Astrocyte of the spinal cord (primary cell): ENCODE measurements at regions not wholly inside any gene's neighbourhood (a gene's known extent, or its start where the extent isn't known, plus 50 kb on each side); places are given as distances from the start of the nearest gene placed in this dataset.

ENCODE experiments used
- DNase-seq: peaks from one replicate; pipeline ENCODE4 v3.0.0; 2011; ENCODE audit warnings: low read depth, low spot score
- H3K4me3 ChIP-seq: 2 replicates; pipeline ENCODE4 v1.5.1; 2011; ENCODE audit warnings: low read depth, mild to moderate bottlenecking, low read length, moderate library complexity
- in situ Hi-C: cut with HindIII; loops from 2 replicates; pipeline ENCODE4 v1.10.0; 2017; ENCODE audit warnings: low sequenced_read_pairs
- TF ChIP-seq, protein P1 (sequence below): IDR thresholded peaks from 2 replicates; pipeline ENCODE4 v1.5.1; 2012; ENCODE audit warnings: low read depth, mild to moderate bottlenecking, low read length, inconsistent platforms

DNA sequence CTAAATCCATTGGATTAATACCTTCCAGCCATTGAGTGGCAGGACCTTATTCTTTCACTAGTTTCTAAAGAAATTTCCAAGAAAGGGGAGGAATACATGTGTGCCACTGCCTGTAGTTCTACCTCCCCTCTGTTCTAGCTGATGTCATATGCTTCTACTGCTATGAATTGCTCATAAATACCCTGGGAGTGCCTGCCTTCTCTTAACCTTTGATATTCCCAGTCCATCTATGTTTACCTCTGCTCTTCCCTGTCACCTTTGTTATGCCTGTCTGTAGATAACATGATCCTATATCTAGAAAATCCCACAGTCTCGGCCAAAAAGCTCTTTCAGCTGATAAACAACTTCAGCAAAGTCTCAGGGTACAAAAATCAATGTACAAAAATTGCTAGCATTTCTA, 486.9 kb upstream of the ARRDC4 start:
- TF ChIP-seq, protein P1, sequence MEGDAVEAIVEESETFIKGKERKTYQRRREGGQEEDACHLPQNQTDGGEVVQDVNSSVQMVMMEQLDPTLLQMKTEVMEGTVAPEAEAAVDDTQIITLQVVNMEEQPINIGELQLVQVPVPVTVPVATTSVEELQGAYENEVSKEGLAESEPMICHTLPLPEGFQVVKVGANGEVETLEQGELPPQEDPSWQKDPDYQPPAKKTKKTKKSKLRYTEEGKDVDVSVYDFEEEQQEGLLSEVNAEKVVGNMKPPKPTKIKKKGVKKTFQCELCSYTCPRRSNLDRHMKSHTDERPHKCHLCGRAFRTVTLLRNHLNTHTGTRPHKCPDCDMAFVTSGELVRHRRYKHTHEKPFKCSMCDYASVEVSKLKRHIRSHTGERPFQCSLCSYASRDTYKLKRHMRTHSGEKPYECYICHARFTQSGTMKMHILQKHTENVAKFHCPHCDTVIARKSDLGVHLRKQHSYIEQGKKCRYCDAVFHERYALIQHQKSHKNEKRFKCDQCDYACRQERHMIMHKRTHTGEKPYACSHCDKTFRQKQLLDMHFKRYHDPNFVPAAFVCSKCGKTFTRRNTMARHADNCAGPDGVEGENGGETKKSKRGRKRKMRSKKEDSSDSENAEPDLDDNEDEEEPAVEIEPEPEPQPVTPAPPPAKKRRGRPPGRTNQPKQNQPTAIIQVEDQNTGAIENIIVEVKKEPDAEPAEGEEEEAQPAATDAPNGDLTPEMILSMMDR = no peak

DNA sequence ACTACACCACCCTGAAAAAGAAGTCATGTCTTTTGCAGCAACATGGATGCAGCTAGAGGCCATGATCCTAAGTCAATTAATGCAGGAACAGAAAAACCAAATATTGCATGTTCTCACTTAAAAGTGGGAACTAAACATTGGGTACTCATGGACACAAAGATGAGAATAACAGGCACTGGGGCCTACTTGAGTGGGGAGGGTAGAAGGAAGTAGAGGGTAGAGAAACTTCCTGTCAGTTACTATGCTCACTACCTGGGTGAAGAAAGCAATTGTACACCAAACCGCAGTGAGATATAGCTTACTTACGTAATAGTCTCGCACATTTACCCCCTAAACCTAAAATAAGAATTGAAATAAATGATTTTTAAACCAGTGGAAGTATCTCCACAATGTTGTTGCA, 480.5 kb upstream of the ARRDC4 start:
- no peak for DNase-seq
- TF ChIP-seq, protein P1 = no peak
- H3K4me3 ChIP-seq = no peak overlapping the region
- in situ Hi-C loops = no loop called here

More for the DNA sequence above, 486.9 kb upstream of the ARRDC4 start:
- in situ Hi-C loops = no loop called here
- no peak for DNase-seq
- no peak overlapping the region for H3K4me3 ChIP-seq

DNA sequence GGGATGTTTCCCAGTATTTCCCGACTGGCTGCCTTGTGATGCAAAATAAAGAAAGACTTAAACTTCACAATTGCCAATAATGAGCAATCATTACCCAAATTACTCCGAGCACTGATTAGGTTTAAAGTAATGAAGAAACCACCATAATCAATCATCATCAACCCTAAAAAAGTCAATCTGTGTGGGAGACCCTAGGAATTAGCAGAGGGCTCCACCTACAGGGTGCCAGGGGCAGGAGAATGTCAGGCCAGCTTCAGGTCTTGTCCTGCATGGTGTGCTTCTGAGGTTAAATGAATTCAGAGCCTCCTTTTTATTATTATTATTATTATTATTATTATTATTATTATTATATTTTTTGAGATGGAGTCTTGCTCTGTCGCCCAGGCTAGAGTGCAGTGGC, 478.0 kb upstream of the ARRDC4 start:
- TF ChIP-seq, protein P1 = no peak
- in situ Hi-C loops = no loop called here
- no peak for DNase-seq
- no peak overlapping the region for H3K4me3 ChIP-seq

DNA sequence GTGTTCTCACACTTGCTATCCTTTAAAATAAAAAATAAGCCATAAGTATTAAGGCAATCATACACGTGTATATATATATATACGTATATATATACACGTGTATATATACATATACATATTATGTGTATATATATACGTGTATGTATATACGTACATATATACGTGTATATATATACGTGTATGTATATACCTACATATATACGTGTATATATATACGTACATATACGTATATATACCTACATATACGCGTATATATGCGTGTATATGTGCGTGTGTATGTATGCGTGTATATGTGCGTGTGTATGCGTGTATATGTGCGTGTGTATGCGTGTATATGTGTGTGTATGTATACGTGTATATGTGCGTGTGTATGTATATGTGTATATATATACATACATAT, 477.3 kb upstream of the ARRDC4 start:
- TF ChIP-seq, protein P1 = no peak
- in situ Hi-C loops = no loop called here
- DNase-seq = no peak
- H3K4me3 ChIP-seq = no peak overlapping the region

- in situ Hi-C loops = no loop called here
- TF ChIP-seq, protein P1 = no peak
- DNase-seq = no peak
These were observed 470.1 kb upstream of the ARRDC4 start for GRCh38 chr15:97490429-97490828.

GRCh38 chr15:97501291-97501690, 459.2 kb upstream of the ARRDC4 start:
- TF ChIP-seq, protein P1 = no peak
- in situ Hi-C loops = no loop called here
- DNase-seq = no peak
- H3K4me3 ChIP-seq = no peak overlapping the region

More at GRCh38 chr15:97490429-97490828, 470.1 kb upstream of the ARRDC4 start:
- no peak overlapping the region for H3K4me3 ChIP-seq

GRCh38 chr15:97502038-97502437, 458.5 kb upstream of the ARRDC4 start:
- peak; percentile 39 for DNase-seq
- H3K4me3 ChIP-seq = no peak overlapping the region

More at GRCh38 chr15:97502038-97502437, 458.5 kb upstream of the ARRDC4 start:
- TF ChIP-seq, protein P1 = no peak
- in situ Hi-C loops = no loop called here
